Naive thymus-derived CD8-positive, alpha-beta T cell (primary cell): ENCODE measurements at regions not wholly inside any gene's neighbourhood (a gene's known extent, or its start where the extent isn't known, plus 50 kb on each side); places are given as distances from the start of the nearest gene placed in this dataset.
"Not testable (repeated sequence)": the region's sequence is repeated elsewhere in the genome, so short reads cannot be mapped to it uniquely, and the experiment has no call there.

Experiments used
- ATAC-seq, 2 donors: fragments of 150-1000 bp; cut with Tn5 transposase in 1 of 2; sonication (Bioruptor Pico), chemical (Tn5 transposase) in 1 of 2; 1 replicate in 1 of 2; 2 replicates in 1 of 2; pipeline ENCODE4 v1.10.0; 2021; ENCODE audit warnings: mild to moderate bottlenecking in 2 of 2, moderate library complexity in 2 of 2
- POLR2A ChIA-PET: fragments of 350-600 bp; sonication (Branson Sonifier 250); formaldehyde crosslinking; loops from one replicate; lab custom pipeline; 2021; ENCODE audit warnings: antibody characterized with exemption; lab: Charles Lee
- DNase-seq, 10 donors: peaks; one replicate each; pipeline versions ENCODE4 v3.0.0 to v3.0.0-alpha.2; 2020 to 2022
- H3K27ac Mint-ChIP-seq, 10 donors: one replicate each; pipeline ENCODE4 v1.8.0; 2020 to 2022; ENCODE audit warnings: mild to moderate bottlenecking in 10 of 10, mixed read lengths in 10 of 10, moderate library complexity in 4 of 10, inconsistent platforms in 1 of 10
- H3K27me3 Mint-ChIP-seq, 5 donors: one replicate each; pipeline ENCODE4 v1.8.0; 2021 to 2022; ENCODE audit warnings: mixed read lengths in 5 of 5
- H3K36me3 Mint-ChIP-seq, 3 donors: one replicate each; pipeline ENCODE4 v1.8.0; 2020 to 2022; ENCODE audit warnings: mixed read lengths in 3 of 3, mild to moderate bottlenecking in 2 of 3, inconsistent platforms in 1 of 3
- H3K4me1 Mint-ChIP-seq, 4 donors: one replicate each; pipeline ENCODE4 v1.8.0; 2021 to 2022; ENCODE audit warnings: mixed read lengths in 4 of 4
- H3K4me3 Mint-ChIP-seq, 10 donors: one replicate each; pipeline ENCODE4 v1.8.0; 2020 to 2022; ENCODE audit warnings: mild to moderate bottlenecking in 10 of 10, mixed read lengths in 10 of 10, moderate library complexity in 6 of 10, inconsistent platforms in 1 of 10
- H3K9me3 Mint-ChIP-seq, 9 donors: one replicate each; pipeline ENCODE4 v1.8.0; 2020 to 2022; ENCODE audit warnings: mixed read lengths in 9 of 9, mild to moderate bottlenecking in 3 of 9, inconsistent platforms in 1 of 9, moderate library complexity in 1 of 9

DNA sequence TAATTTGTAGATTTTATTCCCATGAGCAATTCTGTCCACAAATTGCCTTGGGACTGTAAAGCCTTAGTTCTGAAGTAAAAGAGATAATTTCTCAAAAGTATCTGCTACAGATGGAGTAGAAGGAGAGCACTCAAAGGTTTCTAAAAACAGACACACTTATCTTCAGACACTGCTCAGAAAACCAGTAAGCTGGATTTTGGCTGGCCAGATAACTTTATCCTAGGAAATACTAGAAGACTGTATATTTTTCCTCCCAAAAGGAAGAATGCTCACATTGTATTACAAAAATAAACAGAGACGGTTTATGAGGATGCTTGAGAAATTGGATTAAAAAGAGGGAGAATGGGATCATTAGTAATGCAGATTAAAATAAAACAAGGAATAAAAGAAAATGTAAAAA lies 178.0 kb upstream of the IGFBP3 start:
- no peak overlapping the region for H3K4me3 Mint-ChIP-seq
- ATAC-seq, result no peak
- H3K27ac Mint-ChIP-seq, result no peak overlapping the region
- POLR2A ChIA-PET, result no interaction called here
- H3K27me3 Mint-ChIP-seq, result peaks cover 0 to 3% (median 0%) of the 10 kb centered on the region in 5 donors
- H3K4me1 Mint-ChIP-seq, result no peaks in the 10 kb centered on the region
- no peak for DNase-seq
- H3K36me3 Mint-ChIP-seq, result no peaks in the 10 kb centered on the region
- H3K9me3 Mint-ChIP-seq, result peaks cover 0 to 4% (median 0%) of the 10 kb centered on the region in 9 donors

DNA sequence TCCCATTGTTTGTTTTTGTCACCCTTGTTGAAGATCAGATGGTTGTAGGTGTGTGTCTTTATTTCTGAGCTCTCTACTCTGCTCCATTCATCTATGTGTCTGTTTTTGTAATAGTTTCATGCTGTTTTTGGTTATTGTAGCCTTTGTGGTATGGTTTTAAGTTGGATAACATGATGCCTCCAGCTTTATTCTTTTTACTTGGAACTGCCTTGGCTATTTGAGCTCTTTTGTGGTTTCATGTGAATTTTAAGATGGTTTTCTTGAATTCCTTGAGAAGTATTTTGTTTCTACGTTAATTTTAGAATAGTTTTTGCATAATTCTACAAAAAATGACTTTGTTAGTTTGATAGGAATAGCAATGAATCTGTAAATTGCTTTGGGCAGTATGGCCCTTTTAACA lies 170.0 kb upstream of the IGFBP3 start:
- POLR2A ChIA-PET, result no interaction called here
- no peaks in the 10 kb centered on the region for H3K4me1 Mint-ChIP-seq
- H3K9me3 Mint-ChIP-seq, result peaks cover 0 to 31% (median 9%) of the 10 kb centered on the region in 9 donors
- H3K4me3 Mint-ChIP-seq, result no peak overlapping the region
- peaks cover 0 to 5% (median 0%) of the 10 kb centered on the region in 3 donors for H3K36me3 Mint-ChIP-seq
- peaks cover 0 to 3% (median 0%) of the 10 kb centered on the region in 5 donors for H3K27me3 Mint-ChIP-seq
- no peak for ATAC-seq
- DNase-seq, result no peak
- H3K27ac Mint-ChIP-seq, result no peak overlapping the region

DNA sequence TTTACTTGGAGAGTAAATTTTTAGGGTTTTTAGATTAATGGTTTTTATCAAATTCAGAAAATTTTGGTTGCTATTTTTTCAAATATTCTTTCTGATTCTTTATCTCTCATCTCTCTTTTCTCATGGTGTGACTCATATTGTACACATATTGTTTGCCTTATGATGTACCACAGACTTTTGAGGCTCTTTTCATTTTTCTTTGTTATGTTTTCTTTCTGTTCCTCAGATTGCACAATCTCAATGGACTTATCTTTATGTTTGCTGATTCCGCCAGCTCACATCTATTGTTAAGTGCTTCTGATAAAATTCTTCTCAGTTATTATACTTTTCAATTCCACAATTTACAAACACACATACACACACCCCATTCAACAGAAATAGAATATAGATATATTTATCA lies 168.2 kb upstream of the IGFBP3 start:
- Mint-ChIP-seq H3K4me3 (no peak overlapping the region), H3K27me3 (peaks cover 0 to 3% (median 0%) of the 10 kb centered on the region in 5 donors), H3K36me3 (peaks cover 0 to 5% (median 0%) of the 10 kb centered on the region in 3 donors), H3K9me3 (peaks cover 0 to 31% (median 11%) of the 10 kb centered on the region in 9 donors), H3K4me1 (no peaks in the 10 kb centered on the region), H3K27ac (no peak overlapping the region)
- ATAC-seq (no peak), DNase-seq (no peak)
- POLR2A ChIA-PET, result no interaction called here

DNA sequence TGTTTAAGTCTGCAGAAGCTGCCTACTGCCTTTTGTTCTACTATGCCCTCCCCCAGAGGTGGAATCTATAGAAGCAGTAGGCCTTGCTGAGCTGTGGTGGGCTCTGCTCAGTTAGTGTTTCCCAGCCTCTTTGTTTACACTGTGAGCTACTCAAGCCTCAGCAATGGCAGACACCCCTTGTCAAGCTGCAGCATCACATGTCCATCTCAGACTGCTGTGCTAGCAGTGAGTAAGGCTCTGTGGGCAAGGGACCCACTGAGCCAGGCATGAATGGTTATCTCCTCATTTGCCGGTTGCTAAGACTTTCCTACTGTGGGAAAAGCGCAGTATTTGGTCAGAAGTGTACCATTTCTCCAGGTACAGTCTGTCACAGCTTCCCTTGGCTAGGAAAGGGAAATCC lies 167.4 kb upstream of the IGFBP3 start:
- H3K36me3 Mint-ChIP-seq, H3K27me3 Mint-ChIP-seq, H3K4me1 Mint-ChIP-seq, POLR2A ChIA-PET, H3K27ac Mint-ChIP-seq, H3K4me3 Mint-ChIP-seq, ATAC-seq, DNase-seq: not testable (repeated sequence)
- H3K9me3 Mint-ChIP-seq, result peaks cover 0 to 31% (median 11%) of the 10 kb centered on the region in 9 donors

DNA sequence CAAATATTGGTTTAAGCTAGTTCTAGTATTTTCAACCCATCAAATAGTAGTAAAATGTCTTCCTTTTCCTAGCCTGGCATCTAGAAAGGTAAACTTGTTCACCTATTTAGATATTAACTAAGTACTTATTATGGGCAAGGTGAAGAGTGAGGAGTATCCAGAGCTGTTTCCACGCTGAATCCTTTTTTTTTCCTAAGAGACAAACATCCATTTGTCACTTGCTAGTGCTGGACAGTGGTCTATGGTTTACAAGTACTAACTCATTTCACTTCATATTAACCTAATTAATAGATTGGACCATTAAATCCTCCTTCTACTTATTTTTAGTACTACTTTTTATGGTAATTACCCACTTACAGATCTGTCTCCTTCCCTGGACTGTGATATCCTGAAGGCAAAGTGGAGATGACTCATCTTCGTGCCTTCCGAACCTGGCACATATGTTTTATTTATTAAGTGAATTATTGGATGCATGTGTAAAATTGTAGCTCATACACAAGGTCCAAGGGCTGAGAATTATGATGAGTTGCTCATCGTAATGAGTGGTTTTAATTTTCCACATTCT lies 159.6 kb upstream of the IGFBP3 start:
- Mint-ChIP-seq H3K27me3 (peaks cover 0 to 12% (median 0%) of the 10 kb centered on the region in 5 donors), H3K4me1 (no peaks in the 10 kb centered on the region), H3K36me3 (no peaks in the 10 kb centered on the region), H3K4me3 (no peak overlapping the region), H3K27ac (no peak overlapping the region), H3K9me3 (peaks cover 0 to 4% (median 0%) of the 10 kb centered on the region in 9 donors)
- DNase-seq (no peak), ATAC-seq (no peak)
- POLR2A ChIA-PET, result no interaction called here

DNA sequence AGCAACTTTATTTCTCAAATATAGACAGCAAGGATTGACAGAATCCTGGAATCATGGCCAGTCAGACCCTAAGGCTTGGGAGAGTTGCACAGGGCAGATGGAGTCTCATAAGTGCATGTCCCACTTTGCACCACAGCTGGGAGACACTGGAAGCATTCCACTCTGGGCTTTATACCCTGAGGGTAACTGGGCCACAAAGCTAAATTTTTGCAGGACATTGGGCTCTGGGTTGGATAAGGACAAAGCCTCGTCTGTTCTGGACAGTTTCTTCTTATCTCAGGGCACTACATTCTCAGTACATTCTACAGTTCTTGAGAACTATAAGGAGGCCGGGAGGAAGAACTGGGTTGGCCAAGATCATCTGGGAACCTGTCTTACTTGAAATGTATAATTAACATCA lies 158.3 kb upstream of the IGFBP3 start:
- H3K4me3 Mint-ChIP-seq, result no peak overlapping the region
- no peaks in the 10 kb centered on the region for H3K36me3 Mint-ChIP-seq
- H3K27ac Mint-ChIP-seq, result no peak overlapping the region
- peaks cover 0 to 12% (median 0%) of the 10 kb centered on the region in 5 donors for H3K27me3 Mint-ChIP-seq
- peaks cover 0 to 3% (median 0%) of the 10 kb centered on the region in 9 donors for H3K9me3 Mint-ChIP-seq
- DNase-seq, result no peak
- no peak for ATAC-seq
- POLR2A ChIA-PET, result no interaction called here
- H3K4me1 Mint-ChIP-seq, result no peaks in the 10 kb centered on the region

DNA sequence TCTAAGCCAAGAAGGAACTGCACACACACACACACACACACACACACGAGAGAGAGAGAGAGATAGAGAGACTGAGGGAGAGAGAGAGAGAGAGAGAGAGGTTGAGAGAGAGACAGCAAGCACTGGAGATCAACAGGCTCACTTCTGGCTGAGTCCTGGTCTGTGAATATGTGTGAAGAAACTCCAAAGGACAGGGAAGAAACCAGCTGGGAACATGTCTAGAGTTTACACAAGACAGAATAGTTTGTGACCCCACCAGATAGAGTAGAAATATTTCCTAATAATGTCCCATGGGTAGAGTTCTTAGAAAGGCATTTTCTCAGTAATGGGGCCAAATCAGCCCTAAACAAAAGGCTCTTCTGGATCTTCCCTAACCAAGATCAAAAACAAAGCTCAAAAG lies 155.5 kb upstream of the IGFBP3 start:
- DNase-seq, result no peak
- peaks cover 0 to 3% (median 0%) of the 10 kb centered on the region in 9 donors for H3K9me3 Mint-ChIP-seq
- no peaks in the 10 kb centered on the region for H3K4me1 Mint-ChIP-seq
- peaks cover 0 to 12% (median 3%) of the 10 kb centered on the region in 5 donors for H3K27me3 Mint-ChIP-seq
- H3K36me3 Mint-ChIP-seq, result peaks cover 0 to 2% (median 0%) of the 10 kb centered on the region in 3 donors
- ATAC-seq, result no peak
- POLR2A ChIA-PET, result no interaction called here
- H3K4me3 Mint-ChIP-seq, result no peak overlapping the region
- H3K27ac Mint-ChIP-seq, result no peak overlapping the region

DNA sequence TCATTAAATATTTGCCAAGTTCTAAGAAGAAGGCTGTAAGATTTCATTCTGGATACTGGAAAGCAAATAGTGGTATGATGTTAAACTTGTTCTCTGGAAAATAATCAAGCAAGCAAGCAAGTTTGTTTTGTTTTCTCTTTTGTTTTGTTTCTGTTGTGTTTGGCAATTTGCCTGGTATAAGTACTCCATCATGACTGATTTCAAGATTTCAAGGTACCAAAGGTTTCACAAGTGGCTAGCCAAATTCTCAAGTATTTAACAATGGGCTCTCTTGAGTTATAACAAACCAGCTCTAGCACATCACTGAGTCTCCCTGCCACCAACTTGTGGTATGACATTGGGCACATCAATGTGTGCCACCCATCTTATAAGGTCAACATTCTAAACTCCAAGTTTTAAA lies 151.7 kb upstream of the IGFBP3 start:
- H3K4me1 Mint-ChIP-seq, result no peaks in the 10 kb centered on the region
- DNase-seq (no peak), ATAC-seq (no peak)

DNA sequence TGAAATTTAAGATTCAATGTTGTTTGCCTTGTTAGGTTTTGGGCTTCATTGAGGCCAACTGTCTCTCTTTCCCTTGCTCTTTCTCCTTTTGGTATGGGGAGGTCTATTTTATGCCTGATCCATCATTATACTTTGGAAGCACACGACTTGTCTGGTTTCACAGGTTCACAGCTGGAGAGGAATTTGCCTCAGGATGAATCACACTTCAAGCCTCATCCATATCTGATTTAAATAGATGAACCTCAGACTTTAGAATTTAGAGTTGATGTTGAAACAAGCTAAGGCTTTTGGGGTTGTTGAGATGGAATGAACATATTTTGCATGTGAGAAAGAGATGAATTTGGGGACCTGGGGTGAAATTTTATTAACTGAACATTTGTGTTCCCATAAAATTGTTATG lies 150.5 kb upstream of the IGFBP3 start:
- H3K4me3 Mint-ChIP-seq, result no peak overlapping the region
- H3K27me3 Mint-ChIP-seq, result peaks cover 0 to 8% (median 4%) of the 10 kb centered on the region in 5 donors
- POLR2A ChIA-PET, result no interaction called here
- ATAC-seq, result no peak
- DNase-seq, result no peak
- no peak overlapping the region for H3K27ac Mint-ChIP-seq
- peaks cover 0 to 3% (median 0%) of the 10 kb centered on the region in 9 donors for H3K9me3 Mint-ChIP-seq
- no peaks in the 10 kb centered on the region for H3K4me1 Mint-ChIP-seq
- peaks cover 0 to 2% (median 0%) of the 10 kb centered on the region in 3 donors for H3K36me3 Mint-ChIP-seq

More for the DNA sequence above, 151.7 kb upstream of the IGFBP3 start:
- POLR2A ChIA-PET, result no interaction called here
- H3K9me3 Mint-ChIP-seq, result peaks cover 0 to 3% (median 0%) of the 10 kb centered on the region in 9 donors
- H3K27me3 Mint-ChIP-seq, result peaks cover 0 to 12% (median 4%) of the 10 kb centered on the region in 5 donors
- peaks cover 0 to 2% (median 0%) of the 10 kb centered on the region in 3 donors for H3K36me3 Mint-ChIP-seq
- no peak overlapping the region for H3K4me3 Mint-ChIP-seq
- no peak overlapping the region for H3K27ac Mint-ChIP-seq

DNA sequence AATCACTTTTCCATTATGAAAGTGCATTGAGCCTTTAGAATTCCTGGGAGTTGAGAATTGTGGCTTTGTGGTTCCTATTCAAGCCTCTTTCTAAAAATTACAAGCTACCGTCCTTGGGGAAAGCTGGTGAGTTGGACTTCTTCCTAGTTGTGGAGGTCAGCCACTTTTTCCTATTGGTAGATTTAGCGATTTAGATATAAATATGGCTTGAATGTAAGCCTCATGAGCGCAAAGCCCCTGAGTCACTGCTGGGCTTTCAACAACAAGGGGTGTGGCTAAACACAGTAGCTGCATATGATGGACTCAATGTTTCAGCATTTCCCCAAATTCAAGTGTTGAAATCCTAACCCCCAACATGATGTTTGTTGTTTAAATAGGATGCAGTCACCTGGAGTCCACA lies 150.0 kb upstream of the IGFBP3 start:
- Mint-ChIP-seq H3K27ac (no peak overlapping the region), H3K27me3 (peaks cover 0 to 5% (median 2%) of the 10 kb centered on the region in 5 donors), H3K36me3 (peaks cover 0 to 2% (median 0%) of the 10 kb centered on the region in 3 donors)

DNA sequence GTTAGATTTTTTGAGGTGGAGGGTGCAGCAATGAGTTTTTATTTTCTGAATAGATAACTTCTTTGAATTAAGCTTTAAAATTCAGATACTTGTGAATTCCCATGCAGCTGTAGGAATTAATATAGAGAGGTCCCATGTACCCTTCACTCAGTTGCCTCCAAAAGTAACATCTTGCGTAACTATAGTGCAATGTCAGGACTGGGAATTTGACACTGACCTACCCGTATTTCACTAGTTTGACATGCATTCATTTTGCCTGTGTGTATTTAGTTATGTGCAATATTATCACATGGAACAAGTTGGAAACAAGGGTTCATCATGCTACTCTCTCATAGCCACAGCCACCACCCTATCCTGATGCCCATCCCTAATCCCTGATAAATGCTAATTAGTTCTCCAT lies 147.1 kb upstream of the IGFBP3 start:
- Mint-ChIP-seq H3K9me3 (peaks cover 0 to 4% (median 0%) of the 10 kb centered on the region in 9 donors), H3K4me3 (no peak overlapping the region), H3K4me1 (no peaks in the 10 kb centered on the region), H3K27me3 (peaks cover 0 to 2% (median 0%) of the 10 kb centered on the region in 5 donors), H3K36me3 (peaks cover 0 to 2% (median 0%) of the 10 kb centered on the region in 3 donors), H3K27ac (no peak overlapping the region)
- DNase-seq, result no peak
- no peak for ATAC-seq
- POLR2A ChIA-PET, result no interaction called here

More for the DNA sequence above, 150.0 kb upstream of the IGFBP3 start:
- no peak overlapping the region for H3K4me3 Mint-ChIP-seq
- peaks cover 0 to 3% (median 0%) of the 10 kb centered on the region in 9 donors for H3K9me3 Mint-ChIP-seq
- H3K4me1 Mint-ChIP-seq, result no peaks in the 10 kb centered on the region
- ATAC-seq, result no peak
- POLR2A ChIA-PET, result no interaction called here
- DNase-seq, result no peak

DNA sequence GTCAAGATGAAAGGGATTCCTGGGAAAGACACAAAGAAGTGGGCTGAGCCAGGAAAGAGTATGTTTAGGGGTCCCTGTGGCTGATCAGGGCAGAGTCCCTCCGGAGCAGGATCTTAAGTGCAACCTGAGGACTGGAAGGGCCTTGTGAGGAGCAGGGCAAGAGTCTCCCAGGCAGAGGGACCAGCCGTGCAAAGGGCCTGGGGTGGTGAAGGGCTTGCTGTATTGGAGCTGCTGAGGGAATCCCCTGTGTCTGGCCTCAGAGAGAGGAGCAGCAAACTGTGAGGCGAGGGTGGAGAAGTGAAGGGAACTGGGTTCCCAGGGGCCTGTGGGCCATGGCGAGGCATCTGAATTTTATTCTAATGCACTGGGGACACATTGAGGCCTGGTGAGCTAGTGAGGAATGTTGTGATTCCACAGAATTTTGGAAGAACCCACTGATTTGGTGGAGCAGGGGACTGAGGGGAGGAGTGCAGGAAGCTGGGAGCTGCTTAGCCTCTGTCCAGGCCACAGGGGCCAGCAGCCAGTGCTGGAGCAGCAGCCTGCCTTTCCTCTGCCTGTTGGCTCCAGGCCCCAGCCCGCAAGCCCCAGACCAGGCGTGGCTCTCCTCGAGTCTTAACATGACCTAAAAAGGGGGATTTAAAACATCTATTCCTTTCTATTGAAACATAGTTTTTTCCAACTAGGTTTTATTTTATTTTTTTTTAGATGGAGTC lies 138.4 kb upstream of the IGFBP3 start:
- no peak for ATAC-seq
- POLR2A ChIA-PET, result no interaction called here

DNA sequence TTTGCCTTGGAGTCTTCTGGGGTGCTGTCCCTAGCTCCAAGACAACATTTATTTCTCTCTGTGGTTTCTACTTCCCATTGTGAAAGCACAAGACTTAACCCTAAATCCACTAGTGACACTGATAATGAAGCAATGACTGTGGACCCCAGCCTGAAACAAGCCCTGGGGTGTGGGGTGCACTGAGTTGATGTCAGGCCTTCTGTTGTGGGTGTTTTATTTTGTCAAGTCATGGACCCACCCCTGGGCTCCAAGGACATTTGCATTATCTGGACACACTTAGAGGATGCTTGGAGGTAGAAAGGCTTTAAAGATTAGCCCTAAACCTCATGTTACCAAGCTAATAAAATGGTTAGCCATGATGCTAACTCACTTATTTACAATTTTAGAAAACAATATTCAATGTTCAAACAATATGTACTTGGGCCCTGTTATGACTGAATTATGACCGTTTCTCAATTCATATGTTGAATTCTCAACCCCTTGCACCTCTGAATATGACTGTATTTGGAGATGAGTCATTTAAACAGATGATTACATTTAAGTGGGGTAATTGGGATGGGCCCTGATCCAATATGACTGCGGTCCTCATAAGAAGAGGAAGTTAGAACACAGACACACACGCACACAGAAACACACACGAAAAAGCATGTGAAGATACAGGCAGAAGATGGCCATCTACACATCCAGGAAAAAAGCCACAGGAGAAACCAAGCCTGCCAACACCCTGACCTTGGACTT lies 137.2 kb upstream of the IGFBP3 start:
- H3K4me1 Mint-ChIP-seq, result no peaks in the 10 kb centered on the region
- ATAC-seq (no peak), DNase-seq (no peak)
- H3K9me3 Mint-ChIP-seq, result peaks cover 0 to 12% (median 0%) of the 10 kb centered on the region in 9 donors
- H3K4me3 Mint-ChIP-seq, result no peak overlapping the region
- POLR2A ChIA-PET, result no interaction called here
- H3K27me3 Mint-ChIP-seq, result no peaks in the 10 kb centered on the region
- no peak overlapping the region for H3K27ac Mint-ChIP-seq
- H3K36me3 Mint-ChIP-seq, result no peaks in the 10 kb centered on the region

More for the DNA sequence above, 138.4 kb upstream of the IGFBP3 start:
- Mint-ChIP-seq H3K27me3 (no peaks in the 10 kb centered on the region), H3K36me3 (no peaks in the 10 kb centered on the region), H3K9me3 (peaks cover 0 to 12% (median 0%) of the 10 kb centered on the region in 9 donors), H3K4me3 (no peak overlapping the region), H3K27ac (no peak overlapping the region), H3K4me1 (no peaks in the 10 kb centered on the region)
- no peak for DNase-seq
